HG03565 (cell line): ENCODE measurements at regions not wholly inside any gene's neighbourhood (a gene's known extent, or its start where the extent isn't known, plus 50 kb on each side); places are given as distances from the start of the nearest gene placed in this dataset.

Source experiments
- ATAC-seq: cut with Tn5 transposase; IDR thresholded peaks from one replicate; pipeline ENCODE4 v1.9.1; 2021; ENCODE audit warnings: mild to moderate bottlenecking, moderate library complexity; ENCODE audit not compliant: unreplicated experiment

- ATAC-seq = no peak
Measured at GRCh38 chr20:39146394-39146793, 184.2 kb downstream of the DHX35 start.

DNA sequence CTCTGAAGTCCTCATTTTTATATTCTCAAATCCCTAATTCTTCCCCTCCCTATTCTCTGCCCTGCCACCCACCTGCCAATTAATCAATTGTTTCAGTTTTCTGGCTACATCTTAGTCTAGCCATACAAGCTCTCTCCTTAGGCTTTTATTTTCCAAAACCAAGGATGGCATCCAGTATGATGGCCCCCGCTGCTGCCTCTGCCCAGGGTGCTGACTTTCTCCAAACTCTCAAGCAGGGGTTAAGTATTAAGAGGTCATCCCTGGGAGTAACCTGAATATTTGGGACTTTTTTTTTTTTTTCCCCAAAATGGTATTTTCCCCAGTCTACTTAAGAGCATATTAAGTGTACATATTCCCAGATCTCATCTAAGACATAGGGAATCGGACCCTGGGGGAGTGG lies 183.8 kb downstream of the DHX35 start:
- ATAC-seq = no peak

DNA sequence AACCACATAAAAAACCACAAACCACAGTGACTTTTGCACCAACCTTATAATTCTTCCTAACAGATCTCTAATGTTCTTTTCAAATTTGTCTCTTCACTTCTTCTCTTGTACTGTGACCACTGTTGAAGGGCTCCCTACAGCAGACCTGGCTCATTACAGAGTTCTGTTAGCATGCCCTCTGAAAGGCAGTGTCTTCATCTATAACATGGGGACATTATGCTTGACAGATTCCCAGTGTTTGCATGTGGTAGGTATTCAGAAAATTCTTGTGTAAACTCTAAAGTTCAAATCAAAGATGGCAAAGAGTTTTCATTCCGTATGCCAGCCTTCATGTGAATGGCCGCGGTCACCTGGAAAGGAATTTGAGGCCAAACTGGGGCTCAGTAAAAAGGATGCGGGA lies 182.6 kb downstream of the DHX35 start:
- ATAC-seq = no peak

DNA sequence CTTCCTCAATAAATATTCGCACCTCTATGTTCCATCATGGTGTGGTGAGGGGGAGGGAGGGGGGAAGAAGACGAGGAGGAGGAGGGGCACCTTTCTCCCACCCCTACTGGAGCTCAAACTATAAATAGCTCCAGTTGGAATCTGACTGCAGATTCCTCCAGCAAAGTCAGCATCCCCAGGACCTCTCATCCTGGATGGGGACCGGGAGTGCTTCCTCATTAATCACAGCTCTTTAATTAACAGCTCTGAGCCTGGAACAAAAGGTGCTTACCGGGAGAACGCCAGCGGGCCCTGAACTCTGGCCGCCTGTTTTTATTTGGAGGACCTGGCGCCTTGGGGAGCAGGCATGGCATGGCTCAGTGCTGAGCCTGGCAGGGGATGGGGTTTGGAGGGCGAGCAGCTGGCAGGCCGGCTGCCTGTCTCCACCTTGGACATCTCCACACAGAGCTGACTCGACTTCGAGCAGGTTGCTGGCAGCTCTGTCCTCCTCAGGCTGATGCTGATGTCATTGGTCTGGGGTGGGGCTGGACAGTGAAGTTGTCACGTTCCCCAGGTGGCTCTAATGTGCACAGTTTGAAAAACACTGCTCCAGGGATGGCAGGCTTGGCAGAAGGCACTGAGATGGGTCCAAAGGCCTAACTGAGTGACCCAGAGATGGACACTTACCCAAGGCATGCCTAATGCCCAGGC lies 180.4 kb downstream of the DHX35 start:
- ATAC-seq = no peak

DNA sequence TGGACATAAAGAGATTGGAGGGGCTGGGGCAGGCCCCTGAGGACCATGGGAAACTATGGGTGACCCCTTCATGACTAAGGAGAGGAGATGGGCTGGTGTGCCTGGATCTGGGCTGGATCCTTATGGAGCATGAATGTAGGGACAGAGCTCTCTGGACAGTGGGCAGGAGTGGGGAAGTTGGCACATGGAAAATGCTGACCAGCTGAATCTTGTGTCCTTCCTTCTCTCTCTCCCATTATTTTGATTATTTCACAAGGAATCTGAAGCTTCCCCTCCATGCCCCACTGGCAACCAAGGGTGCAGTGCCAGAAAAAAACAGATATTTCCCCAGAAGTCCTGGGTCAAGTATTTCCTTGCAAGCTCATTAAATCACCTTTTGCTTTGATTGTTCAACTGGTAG lies 175.2 kb downstream of the DHX35 start:
- no peak for ATAC-seq

GRCh38 chr20:39136798-39137197 lies 174.7 kb downstream of the DHX35 start:
- ATAC-seq = no peak

DNA sequence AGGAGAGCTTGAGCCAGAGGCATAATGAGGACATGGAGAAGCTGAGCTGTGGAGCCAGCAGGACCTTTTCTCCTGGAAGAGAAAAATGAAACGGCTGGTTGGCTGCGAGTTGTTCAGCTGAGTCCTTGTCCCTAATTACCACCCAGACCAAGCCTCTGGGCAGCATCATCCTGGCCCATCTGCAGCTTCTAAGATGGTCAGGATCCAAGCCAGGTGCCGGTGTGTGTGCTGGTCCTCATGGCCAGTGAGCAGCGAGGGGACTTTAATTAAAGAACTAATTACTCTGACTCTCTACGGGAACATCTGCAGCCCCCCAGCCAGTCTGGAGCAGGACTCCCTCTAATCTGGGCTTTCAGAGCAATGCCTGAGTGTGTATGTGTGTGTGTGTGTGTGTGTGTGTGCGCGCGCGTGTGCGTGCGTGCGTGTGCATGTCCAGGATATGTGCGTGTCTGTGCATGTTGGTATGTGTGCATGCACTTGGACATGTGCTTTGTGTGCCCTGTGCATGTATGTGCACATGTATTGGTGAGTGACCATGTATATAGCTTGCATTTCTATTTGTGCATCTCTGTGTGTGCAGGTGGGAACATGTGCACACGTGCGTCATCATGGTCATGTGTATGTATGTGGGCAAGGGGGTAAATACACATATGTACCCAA lies 173.9 kb downstream of the DHX35 start:
- ATAC-seq = no peak

- no peak for ATAC-seq
Measured at GRCh38 chr20:39133201-39133600, 171.1 kb downstream of the DHX35 start.

DNA sequence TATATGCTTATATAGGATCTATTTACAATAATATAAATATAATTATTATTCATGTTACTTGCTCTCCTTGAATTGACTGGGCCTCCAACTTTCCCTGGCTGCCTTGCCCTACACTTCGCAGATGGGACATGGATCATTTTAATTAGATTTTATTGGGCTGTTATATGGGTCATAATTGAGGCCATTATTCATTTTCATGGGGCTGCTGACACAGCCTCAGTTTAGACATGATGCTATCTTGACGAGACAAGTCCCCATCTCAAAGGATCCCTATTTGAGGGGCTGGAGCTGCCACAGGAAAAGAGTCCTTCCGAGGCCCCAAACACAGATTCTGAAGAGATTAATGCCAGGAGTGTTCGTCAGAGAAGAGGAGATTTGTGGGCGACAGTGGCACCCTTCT lies 170.4 kb downstream of the DHX35 start:
- no peak for ATAC-seq

DNA sequence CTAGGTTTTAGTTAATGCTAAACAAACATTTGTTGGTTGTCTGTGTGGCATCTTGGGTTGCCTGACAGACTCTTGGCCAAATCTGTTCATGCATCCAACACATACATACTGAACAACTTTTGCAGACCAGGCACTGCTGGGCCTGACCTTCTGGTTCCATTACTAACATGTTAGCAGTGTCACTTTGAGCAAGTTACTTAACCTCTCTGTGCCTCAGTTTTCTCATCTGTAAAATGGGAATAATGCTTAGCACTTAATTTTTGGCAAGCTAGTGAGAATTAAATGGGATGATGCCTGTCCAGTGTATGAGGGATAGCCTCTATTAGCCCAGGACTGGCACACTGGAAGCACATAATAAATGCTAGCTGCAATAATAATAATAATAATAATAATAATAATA lies 169.9 kb downstream of the DHX35 start:
- ATAC-seq = no peak

DNA sequence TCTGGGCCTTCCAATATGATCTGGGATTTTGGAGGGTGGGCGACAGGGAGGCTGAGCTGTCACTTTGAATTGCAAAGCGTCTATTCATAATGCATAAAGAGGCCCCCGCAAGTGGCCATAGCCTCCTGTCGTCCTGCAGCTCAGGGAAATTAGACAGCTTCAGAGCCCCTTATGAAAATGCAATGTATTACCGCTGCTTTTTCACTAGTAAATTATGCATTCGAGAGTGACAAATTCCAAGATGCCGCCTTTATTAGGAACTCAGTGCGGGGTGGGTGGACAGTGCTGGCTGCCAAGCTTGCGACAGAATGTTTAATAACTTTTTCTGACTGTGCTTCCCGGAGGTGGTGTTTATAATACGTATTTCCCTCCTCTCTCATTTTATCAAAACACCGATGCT lies 168.5 kb downstream of the DHX35 start:
- ATAC-seq = no peak

DNA sequence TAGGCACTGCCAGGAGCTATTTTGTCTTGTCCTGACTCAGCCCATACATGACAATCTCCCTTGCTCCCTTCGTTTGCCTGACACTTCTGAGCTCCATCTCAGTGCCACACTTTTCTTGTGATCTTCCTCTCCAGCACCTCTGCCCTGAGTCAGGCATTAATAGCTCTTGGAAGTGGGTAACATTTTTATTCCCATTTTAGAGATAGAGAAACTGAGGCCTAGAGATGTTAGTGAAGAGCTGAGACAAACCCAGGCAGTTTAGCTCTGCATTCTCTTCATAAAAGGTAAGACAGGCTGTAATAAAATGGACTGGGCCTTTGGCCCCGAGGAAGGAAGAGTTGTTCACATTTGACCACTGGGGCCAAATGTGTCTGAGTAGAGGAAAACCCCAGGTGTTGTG lies 167.4 kb downstream of the DHX35 start:
- ATAC-seq = no peak

- ATAC-seq = no peak
Measured at GRCh38 chr20:39124064-39124463, 161.9 kb downstream of the DHX35 start.

DNA sequence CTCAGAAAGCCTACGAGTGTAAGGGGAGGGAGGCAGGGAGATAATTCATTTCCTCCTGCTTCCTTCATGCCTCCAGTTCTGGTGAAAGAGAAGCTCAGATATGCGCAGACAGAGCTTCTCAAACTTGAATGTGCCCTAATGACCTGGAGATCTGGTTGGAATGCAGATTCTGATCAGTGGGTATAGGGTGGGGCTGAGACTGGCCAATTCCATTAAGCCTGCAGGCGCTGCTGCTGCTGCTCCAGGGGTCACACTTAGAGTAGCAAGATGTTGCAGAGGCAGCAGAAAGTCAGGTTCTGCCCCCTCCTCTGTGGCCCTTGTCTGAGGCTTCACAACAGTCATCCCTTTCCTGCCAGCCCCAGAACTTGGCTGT lies 161.0 kb downstream of the DHX35 start:
- ATAC-seq = no peak

DNA sequence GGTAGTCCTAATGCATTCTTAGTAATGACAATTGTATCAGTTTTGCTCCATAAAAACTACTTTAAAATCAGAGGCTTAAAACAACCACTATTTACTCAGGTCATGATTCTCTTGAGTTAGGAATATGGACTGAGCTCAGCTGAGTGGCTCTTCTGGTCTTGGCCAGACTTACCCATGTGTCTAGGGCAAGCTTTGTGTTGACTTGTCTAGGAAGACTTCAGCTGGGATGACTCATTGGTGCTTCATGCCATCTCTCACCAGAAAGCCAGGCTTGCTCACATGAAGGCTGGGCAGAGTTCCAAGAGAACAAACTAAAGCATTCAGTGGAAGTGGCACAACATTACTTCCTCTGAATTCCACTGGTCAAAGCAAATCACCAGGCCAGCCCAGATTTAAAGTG lies 155.3 kb downstream of the DHX35 start:
- ATAC-seq = no peak

DNA sequence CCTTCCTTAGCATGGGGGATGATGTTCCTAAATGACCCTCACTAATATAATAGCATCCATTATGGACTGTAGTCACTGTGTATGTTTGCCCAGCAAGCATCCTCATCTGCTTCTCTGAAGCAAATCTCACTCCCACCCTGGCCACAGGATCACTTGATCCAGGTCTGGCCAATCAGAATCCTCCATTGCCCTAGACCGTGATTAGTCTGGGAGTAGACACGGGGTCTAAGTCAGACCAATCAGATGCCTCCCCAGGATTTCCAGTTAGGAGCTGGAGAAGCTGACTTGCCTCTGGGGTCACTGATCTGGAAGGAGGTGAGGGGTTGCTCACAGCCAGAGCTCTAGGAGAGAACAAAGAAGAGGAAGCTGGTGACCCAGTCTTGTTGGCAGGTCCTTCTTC lies 153.9 kb downstream of the DHX35 start:
- no peak for ATAC-seq

DNA sequence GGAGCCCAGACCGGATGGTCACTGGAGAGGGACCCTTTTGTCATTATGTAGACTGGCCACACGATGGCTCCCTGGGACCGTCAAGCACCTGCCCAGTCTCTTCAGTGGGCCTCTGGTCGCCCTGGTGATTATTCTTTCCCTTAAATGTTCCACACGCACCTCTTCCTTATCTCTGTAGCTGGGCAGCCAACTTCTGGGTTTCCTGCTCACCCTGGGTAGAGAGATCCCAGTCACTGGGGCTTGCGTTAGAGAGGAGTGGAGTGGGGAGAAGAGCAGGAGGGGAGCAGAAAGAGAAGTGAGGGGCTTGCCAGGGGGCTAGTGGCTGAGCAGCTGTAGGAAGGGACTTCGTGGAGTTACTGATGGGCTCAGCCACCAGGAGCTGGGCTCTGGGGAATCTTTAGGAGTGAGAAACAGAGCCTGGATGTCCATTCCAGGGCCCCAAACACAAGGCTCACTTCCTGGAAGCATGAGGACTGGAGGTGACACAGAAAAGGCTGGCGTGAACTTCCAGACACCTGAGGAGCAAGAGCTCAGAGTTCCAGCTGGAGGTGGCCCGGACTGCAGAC lies 150.1 kb downstream of the DHX35 start:
- no peak for ATAC-seq

- ATAC-seq = no peak
Measured at GRCh38 chr20:39111359-39112177, 149.4 kb downstream of the DHX35 start.

DNA sequence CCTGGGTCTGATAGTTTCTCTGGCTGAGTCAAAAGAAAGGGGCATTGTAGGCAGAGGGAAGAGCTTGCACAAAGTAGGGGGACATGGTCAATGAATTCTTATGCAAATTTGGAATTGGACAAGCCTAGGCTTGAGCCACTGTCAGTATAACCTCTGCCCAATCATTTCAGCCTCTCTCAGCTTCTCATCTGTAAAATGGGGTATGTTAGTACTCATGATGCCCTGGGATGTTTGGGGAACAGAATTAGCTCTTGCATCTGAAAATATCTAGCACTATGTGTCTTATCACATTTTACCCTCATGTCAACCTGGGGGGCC lies 148.6 kb downstream of the DHX35 start:
- ATAC-seq = no peak

DNA sequence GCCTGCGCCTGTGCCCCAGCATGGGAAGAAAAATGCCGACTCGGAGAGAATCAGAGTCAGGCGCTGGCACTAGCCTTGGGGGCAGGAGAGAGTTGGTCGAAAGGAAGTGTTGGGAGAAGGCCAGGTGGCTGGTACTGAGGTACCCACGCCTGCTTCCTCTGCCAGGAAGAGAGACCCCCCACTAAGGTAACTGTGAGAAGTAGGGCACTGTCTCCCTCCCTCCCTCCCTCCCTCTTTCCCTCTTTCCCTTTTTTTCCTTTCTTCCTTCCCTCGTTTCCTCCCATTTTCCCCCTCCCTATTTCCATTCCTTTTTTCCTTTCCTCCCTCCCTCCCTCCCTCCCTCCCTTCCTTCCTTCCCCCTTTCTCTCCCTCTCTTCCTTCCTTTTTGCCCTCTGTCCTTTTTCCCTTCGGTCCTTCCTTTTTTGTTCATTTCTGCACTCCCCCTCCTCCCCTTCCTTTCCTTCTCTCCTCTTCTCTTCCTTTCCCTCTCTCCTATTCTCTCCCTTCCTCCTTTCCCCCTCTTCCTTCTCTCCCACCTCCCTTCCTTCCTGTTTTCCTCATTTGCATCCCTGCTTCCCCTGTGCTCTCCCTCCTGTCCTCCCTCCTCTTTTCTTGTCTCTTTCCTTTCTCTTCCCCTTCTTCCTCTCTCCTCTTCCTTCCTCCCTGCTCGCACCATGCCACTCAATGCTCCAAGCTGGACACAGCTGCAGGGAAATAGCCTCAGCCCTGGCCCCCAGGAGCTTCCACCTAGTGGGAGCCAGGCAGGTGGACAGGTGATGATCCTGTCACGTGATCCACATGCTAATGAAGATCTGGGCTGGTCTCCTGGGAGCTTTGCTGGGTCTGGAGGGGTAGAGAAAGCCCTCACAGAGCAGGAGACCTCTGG lies 148.0 kb downstream of the DHX35 start:
- no peak for ATAC-seq

- ATAC-seq = no peak
Measured at GRCh38 chr20:39108746-39109145, 146.6 kb downstream of the DHX35 start.
